Endothelial cell (in vitro differentiated cells): ENCODE measurements at regions not wholly inside any gene's neighbourhood (a gene's known extent, or its start where the extent isn't known, plus 50 kb on each side); places are given as distances from the start of the nearest gene placed in this dataset.

Experiments used
- DNase-seq: peaks from one replicate; pipeline ENCODE4 v3.0.0; 2021; ENCODE audit warnings: low spot score
- H3K27ac Mint-ChIP-seq: one replicate; pipeline ENCODE4 v1.8.0; 2021; ENCODE audit warnings: mixed read lengths, inconsistent platforms; ENCODE audit not compliant: unreplicated experiment
- H3K27me3 Mint-ChIP-seq: one replicate; pipeline ENCODE4 v1.8.0; 2021; ENCODE audit warnings: mild to moderate bottlenecking, moderate library complexity, mixed read lengths, inconsistent platforms; ENCODE audit not compliant: unreplicated experiment
- H3K36me3 Mint-ChIP-seq: one replicate; pipeline ENCODE4 v1.8.0; 2021; ENCODE audit warnings: mild to moderate bottlenecking, low read depth, mixed read lengths, inconsistent platforms; ENCODE audit not compliant: unreplicated experiment
- H3K4me1 Mint-ChIP-seq: one replicate; pipeline ENCODE4 v1.8.0; 2021; ENCODE audit warnings: mild to moderate bottlenecking, mixed read lengths, inconsistent platforms; ENCODE audit not compliant: unreplicated experiment
- H3K4me3 Mint-ChIP-seq: one replicate; pipeline ENCODE4 v1.8.0; 2021; ENCODE audit warnings: mild to moderate bottlenecking, mixed read lengths, inconsistent platforms; ENCODE audit not compliant: unreplicated experiment
- H3K9me3 Mint-ChIP-seq: one replicate; pipeline ENCODE4 v1.8.0; 2021; ENCODE audit warnings: mixed read lengths, inconsistent platforms; ENCODE audit not compliant: unreplicated experiment
- TF ChIP-seq, protein P1 (sequence below): fragments of 200-600 bp; sonication (generic); IDR thresholded peaks from one replicate; pipeline ENCODE4 v1.5.0; 2021; ENCODE audit warnings: antibody characterized with exemption; ENCODE audit not compliant: unreplicated experiment

DNA sequence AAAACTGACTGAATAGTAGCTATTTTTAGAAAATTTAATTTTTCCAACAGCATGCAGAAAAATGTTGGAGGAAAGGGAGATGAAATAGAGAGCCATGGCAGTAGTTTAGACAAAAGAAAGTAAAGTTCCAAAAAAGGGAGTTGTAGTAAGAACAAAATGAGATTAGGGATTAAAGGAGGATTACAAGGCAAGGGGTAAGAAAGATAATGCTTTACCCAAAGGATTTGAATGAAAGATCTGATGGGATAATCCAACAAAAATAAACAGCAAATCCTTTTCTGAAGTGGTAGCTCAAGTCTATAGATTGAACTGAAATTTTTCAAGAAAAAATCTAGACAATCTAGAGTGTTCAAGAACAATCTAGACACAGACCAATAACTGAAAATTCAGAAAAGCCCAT lies 644.3 kb upstream of the FSHR start:
- Mint-ChIP-seq H3K36me3 (no peaks in the 10 kb centered on the region), H3K9me3 (no peaks in the 10 kb centered on the region), H3K27ac (no peak overlapping the region), H3K4me1 (peaks cover 2% of the 10 kb centered on the region), H3K4me3 (no peak overlapping the region), H3K27me3 (no peaks in the 10 kb centered on the region)
- DNase-seq: no peak
- TF ChIP-seq, protein P1, sequence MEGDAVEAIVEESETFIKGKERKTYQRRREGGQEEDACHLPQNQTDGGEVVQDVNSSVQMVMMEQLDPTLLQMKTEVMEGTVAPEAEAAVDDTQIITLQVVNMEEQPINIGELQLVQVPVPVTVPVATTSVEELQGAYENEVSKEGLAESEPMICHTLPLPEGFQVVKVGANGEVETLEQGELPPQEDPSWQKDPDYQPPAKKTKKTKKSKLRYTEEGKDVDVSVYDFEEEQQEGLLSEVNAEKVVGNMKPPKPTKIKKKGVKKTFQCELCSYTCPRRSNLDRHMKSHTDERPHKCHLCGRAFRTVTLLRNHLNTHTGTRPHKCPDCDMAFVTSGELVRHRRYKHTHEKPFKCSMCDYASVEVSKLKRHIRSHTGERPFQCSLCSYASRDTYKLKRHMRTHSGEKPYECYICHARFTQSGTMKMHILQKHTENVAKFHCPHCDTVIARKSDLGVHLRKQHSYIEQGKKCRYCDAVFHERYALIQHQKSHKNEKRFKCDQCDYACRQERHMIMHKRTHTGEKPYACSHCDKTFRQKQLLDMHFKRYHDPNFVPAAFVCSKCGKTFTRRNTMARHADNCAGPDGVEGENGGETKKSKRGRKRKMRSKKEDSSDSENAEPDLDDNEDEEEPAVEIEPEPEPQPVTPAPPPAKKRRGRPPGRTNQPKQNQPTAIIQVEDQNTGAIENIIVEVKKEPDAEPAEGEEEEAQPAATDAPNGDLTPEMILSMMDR: no peak

DNA sequence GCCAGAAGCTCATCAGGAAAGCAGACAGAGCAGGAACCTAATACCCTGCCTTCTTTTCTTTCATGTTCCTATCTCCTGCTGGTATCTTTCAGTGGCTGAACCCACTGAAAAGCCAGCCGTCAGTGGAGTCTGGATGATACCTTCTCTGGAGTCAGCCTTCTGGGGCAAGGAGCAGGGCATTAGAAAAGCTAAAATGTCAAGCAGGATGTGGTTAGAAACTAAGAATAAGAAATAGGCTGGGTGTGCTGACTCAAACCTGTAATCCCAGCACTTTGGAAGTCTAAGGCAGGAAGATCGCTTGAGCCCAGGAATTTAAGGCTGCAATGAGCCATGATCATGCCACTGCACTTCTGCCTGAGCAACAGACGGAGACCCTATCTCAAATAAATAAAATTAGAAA lies 642.0 kb upstream of the FSHR start:
- Mint-ChIP-seq H3K36me3 (no peaks in the 10 kb centered on the region), H3K4me3 (no peak overlapping the region), H3K9me3 (no peaks in the 10 kb centered on the region), H3K4me1 (peaks cover 2% of the 10 kb centered on the region), H3K27me3 (no peaks in the 10 kb centered on the region), H3K27ac (no peak overlapping the region)
- no peak for DNase-seq
- TF ChIP-seq, protein P1: no peak

DNA sequence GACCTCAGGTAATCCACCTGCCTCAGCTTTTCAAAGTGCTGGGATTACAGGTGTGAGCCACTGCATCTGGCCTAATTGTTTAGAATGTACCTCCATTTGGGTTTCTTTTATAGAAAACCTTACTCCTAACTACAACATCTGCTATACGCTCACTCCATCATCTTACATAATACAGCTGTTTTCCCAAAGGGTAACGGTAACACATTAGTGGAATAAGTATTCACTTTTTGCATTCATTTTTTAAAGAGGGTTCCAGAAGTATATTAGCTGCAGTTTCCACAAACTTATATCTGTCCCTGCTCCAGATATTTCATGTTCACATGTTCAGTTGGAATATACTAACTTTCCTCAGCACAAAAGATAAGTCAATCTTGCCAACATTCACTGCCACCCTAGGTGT lies 640.1 kb upstream of the FSHR start:
- Mint-ChIP-seq H3K27me3 (no peaks in the 10 kb centered on the region), H3K36me3 (no peaks in the 10 kb centered on the region), H3K9me3 (no peaks in the 10 kb centered on the region), H3K27ac (no peak overlapping the region), H3K4me1 (peaks cover 2% of the 10 kb centered on the region), H3K4me3 (no peak overlapping the region)
- TF ChIP-seq, protein P1: no peak
- no peak for DNase-seq

DNA sequence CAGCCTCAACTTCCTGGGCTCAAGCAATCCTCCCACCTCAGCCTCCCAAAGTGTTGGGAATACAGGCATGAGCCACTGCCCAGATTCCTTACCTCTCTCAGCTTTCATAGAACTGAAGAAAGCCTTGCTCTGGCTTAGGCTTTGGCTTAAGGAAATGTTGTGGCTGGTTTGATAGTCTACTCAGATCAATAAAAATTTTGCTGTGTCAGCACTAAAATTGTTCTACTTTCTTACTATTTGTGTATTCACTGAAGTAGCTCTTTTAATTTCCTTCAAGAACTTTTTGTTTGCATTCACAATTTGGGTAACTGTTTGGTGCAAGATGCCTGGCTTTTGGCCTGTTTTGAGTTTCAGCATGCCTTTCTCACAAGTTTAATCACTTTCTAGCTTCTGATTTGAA lies 634.0 kb upstream of the FSHR start:
- TF ChIP-seq, protein P1: no peak
- Mint-ChIP-seq H3K36me3 (no peaks in the 10 kb centered on the region), H3K4me3 (no peak overlapping the region), H3K27me3 (no peaks in the 10 kb centered on the region), H3K27ac (no peak overlapping the region), H3K4me1 (no peaks in the 10 kb centered on the region), H3K9me3 (no peaks in the 10 kb centered on the region)
- no peak for DNase-seq

DNA sequence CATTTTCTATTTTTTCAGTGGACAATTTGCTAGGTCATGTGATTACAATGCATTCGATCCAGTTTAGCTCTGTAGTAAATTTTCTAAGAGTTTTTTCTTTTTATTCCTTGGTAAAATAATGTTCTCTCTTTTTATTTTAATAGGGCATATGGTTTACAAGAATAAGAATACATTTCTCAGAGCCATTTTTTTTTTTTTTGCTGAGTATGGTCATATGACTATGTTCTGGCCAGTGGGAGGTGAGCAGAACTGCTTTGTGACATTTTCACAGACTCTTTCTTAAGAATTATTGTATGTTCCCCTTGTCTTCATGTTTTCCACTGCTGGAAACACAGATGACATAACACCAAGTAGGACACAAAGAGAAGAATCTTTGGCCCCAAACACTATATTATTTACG lies 626.6 kb upstream of the FSHR start:
- Mint-ChIP-seq H3K4me3 (no peak overlapping the region), H3K9me3 (no peaks in the 10 kb centered on the region), H3K27ac (no peak overlapping the region), H3K36me3 (no peaks in the 10 kb centered on the region), H3K4me1 (no peaks in the 10 kb centered on the region), H3K27me3 (no peaks in the 10 kb centered on the region)
- TF ChIP-seq, protein P1: no peak
- no peak for DNase-seq
